ENCODE measurements at regions not wholly inside any gene's neighbourhood (a gene's known extent, or its start where the extent isn't known, plus 50 kb on each side); places are given as distances from the start of the nearest gene placed in this dataset.
"Not testable (repeated sequence)": the region's sequence is repeated elsewhere in the genome, so short reads cannot be mapped to it uniquely, and the experiment has no call there.

DNA sequence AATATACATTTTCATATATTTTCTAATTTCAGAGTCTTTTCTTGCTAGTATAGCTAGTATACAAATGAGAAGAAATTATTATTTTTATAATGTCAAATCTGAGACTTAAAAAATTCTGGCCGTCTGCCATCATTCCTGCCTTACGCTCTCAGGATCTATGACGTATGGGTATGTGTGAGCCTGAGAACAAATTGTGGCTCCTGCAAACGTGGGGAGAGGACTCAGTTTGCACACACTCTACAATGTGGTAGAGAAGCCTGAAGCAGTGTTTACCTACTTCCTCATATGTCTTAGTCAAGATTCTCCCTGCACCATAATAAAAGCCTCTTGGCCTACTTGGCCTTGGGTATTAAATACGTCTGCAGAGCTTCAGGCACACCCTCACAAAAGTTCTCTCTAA, 825.4 kb downstream of the SEMA5A start:
- no peak for TF ChIP-seq CTCF (IDR thresholded peaks at IDR 0.05)
- no peak overlapping the region for H3K27ac ChIP-seq
- DNase-seq (ENCODE audit: low spot score), result no peak
- no peak overlapping the region for H3K4me3 ChIP-seq

DNA sequence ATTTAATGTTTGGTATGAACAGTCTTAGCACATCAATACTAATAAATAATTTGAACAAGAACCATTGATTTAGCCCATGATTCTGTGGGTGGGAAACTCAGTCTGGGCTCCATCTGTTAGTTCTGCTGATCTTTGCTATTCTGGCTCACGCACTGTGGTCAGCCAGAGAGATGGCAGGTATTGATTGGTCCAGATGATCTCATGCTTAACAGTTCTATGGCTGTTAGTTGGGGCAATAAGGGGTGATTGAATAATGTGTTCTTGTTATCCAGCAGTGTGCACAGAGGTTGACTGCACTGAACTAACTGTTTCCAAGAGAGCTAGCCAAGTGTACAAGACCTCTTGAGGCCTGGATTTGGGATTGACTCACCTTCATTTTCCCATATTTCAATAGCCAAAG, 824.3 kb downstream of the SEMA5A start:
- TF ChIP-seq CTCF (IDR thresholded peaks at IDR 0.05), result no peak
- H3K27ac ChIP-seq, result no peak overlapping the region
- DNase-seq (ENCODE audit: low spot score), result no peak
- H3K4me3 ChIP-seq, result no peak overlapping the region

DNA sequence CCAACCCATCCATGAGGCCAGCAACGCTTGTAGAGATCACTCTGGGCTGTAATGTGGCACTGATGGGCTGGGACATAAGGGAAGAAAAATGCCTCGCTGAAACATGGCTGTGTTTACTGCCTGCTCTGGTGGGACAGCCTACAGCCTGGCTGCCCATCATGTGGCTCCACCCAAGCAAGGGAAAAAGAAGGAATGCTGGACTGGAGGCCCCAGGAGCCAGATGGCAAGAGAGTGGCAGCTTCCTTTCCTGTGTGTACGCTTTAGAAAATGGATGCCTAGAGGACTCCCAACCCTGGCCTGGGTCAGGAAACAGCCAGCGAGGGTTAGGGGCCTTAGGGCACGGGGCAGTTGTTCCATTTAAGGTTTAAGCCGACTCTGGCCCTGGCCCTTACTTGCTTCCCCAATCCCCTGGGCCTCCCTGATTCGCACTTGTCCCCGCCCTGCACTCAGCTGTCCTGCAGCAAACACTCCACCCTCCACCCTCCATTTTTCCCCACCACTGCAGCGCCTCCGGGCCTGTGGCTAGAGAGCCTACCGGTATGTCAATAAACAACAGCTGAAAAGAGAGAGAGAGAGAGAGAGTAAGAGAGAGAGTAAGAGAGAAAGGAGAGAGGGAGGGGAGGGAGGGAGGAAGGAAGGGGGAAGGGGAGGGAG, 819.4 kb downstream of the SEMA5A start:
- no peak overlapping the region for H3K4me3 ChIP-seq
- no peak for DNase-seq (ENCODE audit: low spot score)
- no peak overlapping the region for H3K27ac ChIP-seq
- no peak for TF ChIP-seq CTCF (IDR thresholded peaks at IDR 0.05)

DNA sequence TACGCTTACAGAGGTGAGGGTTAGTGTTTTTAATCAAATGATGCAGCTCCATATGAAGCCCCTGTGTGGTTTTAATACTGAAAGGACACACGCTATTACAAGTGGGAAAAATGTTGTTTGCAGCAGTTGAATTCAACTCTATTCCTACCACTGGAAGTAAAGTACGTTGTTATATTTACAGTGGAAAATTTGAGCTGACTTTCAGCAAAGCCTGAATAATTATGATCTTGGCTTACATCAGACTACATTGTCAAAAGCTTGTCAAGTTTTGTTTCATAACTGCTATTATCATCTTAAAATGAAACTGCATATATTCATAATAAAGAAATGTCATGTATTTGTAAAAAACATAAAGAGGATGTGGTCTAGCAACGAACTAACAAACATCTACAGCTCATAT, 818.5 kb downstream of the SEMA5A start:
- Histone ChIP-seq H3K27ac (no peak overlapping the region), H3K4me3 (no peak overlapping the region)
- no peak for DNase-seq (ENCODE audit: low spot score)
- no peak for TF ChIP-seq CTCF (IDR thresholded peaks at IDR 0.05)

- Histone ChIP-seq H3K27ac (no peak overlapping the region), H3K4me3 (no peak overlapping the region)
- no peak for TF ChIP-seq CTCF (IDR thresholded peaks at IDR 0.05)
- no peak for DNase-seq (ENCODE audit: low spot score)
These were observed 816.4 kb downstream of the SEMA5A start for GRCh38 chr5:8729437-8729836.

DNA sequence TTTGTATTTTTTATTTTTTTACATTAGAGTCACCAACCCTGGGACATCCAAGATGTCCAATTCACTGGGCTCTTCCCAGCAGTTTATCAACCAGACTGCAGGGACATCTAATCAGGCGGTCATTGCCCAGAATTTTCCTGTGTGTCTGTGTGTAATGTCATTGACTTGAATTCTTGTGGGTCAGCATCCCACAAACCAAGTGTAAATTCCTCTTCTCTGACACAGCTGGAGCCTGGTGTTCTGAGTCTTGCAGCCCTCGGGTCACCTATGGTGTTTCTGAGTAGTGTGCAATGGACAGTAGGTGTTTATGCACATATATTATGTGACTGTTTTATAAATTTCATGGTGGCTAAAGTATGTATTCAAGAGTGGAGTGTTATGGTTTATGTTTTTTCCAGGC, 815.7 kb downstream of the SEMA5A start:
- no peak overlapping the region for H3K27ac ChIP-seq
- H3K4me3 ChIP-seq, result no peak overlapping the region
- no peak for TF ChIP-seq CTCF (IDR thresholded peaks at IDR 0.05)
- no peak for DNase-seq (ENCODE audit: low spot score)

- not testable (repeated sequence) for H3K4me3 ChIP-seq; DNase-seq (ENCODE audit: low spot score); H3K27ac ChIP-seq
These were observed 814.8 kb downstream of the SEMA5A start for GRCh38 chr5:8731110-8731509.

GRCh38 chr5:8740595-8740994, 805.3 kb downstream of the SEMA5A start:
- TF ChIP-seq CTCF (IDR thresholded peaks at IDR 0.05), result no peak
- DNase-seq (ENCODE audit: low spot score), result no peak
- H3K4me3 ChIP-seq, result no peak overlapping the region
- H3K27ac ChIP-seq, result no peak overlapping the region
